ENCODE measurements at regions not wholly inside any gene's neighbourhood (a gene's known extent, or its start where the extent isn't known, plus 50 kb on each side); places are given as distances from the start of the nearest gene placed in this dataset.

DNA sequence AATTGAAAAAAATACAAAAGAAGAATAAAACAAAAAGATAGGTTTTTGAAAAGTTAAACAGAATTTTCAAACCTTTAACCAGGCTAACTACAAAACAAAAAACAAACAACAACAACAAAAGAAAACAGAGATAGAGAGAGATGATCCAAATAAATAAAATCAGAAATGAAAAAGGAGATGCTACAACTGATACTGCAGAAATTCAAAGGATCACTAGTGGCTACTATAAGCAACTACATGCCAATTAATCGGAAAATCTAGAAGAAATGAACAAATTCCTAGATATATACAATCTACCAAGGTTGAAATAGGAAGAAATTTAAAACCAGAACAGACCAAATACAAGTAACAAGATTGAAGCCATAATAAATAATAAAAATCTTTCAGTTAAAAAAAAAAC, 326.8 kb upstream of the VSTM2A start:
- no peak for TF ChIP-seq CTCF (IDR thresholded peaks at IDR 0.05)
- no peak for TF ChIP-seq POLR2A (IDR thresholded peaks at IDR 0.05)

Measured in body of pancreas (tissue), 4 donors.